ENCODE measurements at regions not wholly inside any gene's neighbourhood (a gene's known extent, or its start where the extent isn't known, plus 50 kb on each side); places are given as distances from the start of the nearest gene placed in this dataset.

GRCh38 chr11:15615398-15616096, 500.8 kb downstream of the INSC start:
- Histone ChIP-seq H3K4me1 (ENCODE audit: insufficient read depth, low read length, poor library complexity, severe bottlenecking) (no peaks in the 10 kb centered on the region), H3K36me3 (ENCODE audit: insufficient read depth, low read length, poor library complexity, severe bottlenecking) (no peaks in the 10 kb centered on the region), H3K27ac (ENCODE audit: low read depth, low read length, poor library complexity, severe bottlenecking) (no peak overlapping the region), H3K27me3 (replicated peaks; ENCODE audit: insufficient read depth, low read depth, low read length, poor library complexity) (no peaks in the 10 kb centered on the region), H3K4me3 (ENCODE audit: low read depth, low read length, poor library complexity, severe bottlenecking) (no peak overlapping the region), H3K9me3 (ENCODE audit: low read depth, low read length, poor library complexity, severe bottlenecking) (no peaks in the 10 kb centered on the region)
- no TSS peak for BruUV-seq (replicated peaks)
- CTCF ChIA-PET, result no interaction called here
- intact Hi-C loops (cut with micrococcal nuclease; ENCODE audit: unreplicated experiment), result no loop called here
- DNase-seq (ENCODE audit: low spot score), result no peak
- POLR2A ChIA-PET (ENCODE audit: low non-redundant PET), result no interaction called here
- TF ChIP-seq CTCF (conservative IDR thresholded peaks at IDR 0.05; ENCODE audit: low read depth, low read length), result no peak
- TF ChIP-seq EZH2 (IDR thresholded peaks at IDR 0.05; ENCODE audit: borderline replicate concordance, low read depth, low read length, poor library complexity, severe bottlenecking), result no peak

DNA sequence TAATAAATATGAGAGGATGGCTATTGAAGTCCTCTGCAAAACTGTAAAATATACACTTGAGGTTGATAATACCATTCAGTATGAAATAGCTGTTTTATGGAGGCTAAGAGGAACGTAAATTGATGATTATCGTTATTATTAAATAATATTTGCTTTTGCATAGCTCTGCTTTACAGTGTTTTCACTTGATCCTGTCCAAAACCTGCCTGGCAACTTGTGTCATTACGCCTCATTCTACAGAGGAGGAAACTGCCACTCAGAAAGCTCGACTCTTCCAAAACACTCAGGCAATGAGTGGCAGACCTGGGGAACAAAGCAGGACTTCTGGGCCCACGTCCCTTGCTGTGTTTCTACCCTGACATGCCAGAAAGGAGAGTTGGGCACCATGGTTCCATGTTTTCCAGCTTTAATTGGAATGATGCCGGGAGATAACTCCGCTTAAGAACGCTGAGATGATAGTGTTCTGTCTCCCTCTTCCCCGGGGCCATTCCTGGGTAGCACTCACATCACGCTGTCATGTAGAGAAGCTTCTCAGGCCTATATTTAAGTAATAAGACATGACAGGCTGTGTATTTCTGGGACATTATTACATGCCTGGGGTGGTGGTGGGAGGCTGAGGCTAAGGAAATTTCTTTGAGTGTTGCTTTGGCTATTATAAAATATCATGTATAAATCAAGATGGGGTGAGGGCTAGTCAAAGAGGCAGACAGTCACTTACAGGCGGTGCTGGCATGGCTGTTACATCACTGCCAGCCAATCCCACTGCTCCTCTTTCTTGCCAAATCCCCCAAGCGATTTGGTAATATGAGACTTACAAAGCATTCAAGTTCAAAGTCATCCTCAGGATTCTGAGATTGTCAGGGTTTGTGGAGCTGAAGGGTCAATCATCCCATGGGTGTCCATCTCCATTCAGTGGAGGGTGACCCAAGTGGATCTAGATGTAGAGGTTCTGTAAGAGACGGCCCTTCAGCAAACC, 501.7 kb downstream of the INSC start:
- Histone ChIP-seq H3K27me3 (replicated peaks; ENCODE audit: insufficient read depth, low read depth, low read length, poor library complexity) (no peaks in the 10 kb centered on the region), H3K4me1 (ENCODE audit: insufficient read depth, low read length, poor library complexity, severe bottlenecking) (no peaks in the 10 kb centered on the region), H3K36me3 (ENCODE audit: insufficient read depth, low read length, poor library complexity, severe bottlenecking) (no peaks in the 10 kb centered on the region), H3K27ac (ENCODE audit: low read depth, low read length, poor library complexity, severe bottlenecking) (no peak overlapping the region), H3K4me3 (ENCODE audit: low read depth, low read length, poor library complexity, severe bottlenecking) (no peak overlapping the region), H3K9me3 (ENCODE audit: low read depth, low read length, poor library complexity, severe bottlenecking) (no peaks in the 10 kb centered on the region)
- TF ChIP-seq EZH2 (IDR thresholded peaks at IDR 0.05; ENCODE audit: borderline replicate concordance, low read depth, low read length, poor library complexity, severe bottlenecking), result no peak
- TF ChIP-seq CTCF (conservative IDR thresholded peaks at IDR 0.05; ENCODE audit: low read depth, low read length), result no peak
- ChIA-PET CTCF (no interaction called here), POLR2A (ENCODE audit: low non-redundant PET) (no interaction called here)
- no TSS peak for BruUV-seq (replicated peaks)
- DNase-seq (ENCODE audit: low spot score), result peak; percentile 7
- intact Hi-C loops (cut with micrococcal nuclease; ENCODE audit: unreplicated experiment), result no loop called here

DNA sequence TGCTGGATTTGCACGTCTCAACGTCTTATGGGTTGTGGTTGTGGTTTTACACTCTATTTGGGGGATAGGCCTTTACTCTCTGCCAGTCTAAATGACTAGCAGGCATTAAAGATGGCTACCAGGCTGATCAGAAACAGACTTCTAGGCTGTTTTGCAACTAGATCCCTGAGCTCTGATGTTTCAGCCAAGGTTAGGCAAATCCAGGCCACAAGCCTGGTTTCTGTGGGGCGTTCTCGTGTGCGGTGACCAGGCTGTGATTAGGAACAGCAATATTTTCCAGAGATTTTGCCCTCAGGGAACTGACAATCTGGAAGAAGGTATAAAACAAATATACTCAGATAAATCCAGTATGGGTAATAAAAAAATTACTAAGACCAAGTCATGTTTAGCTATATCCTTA, 502.4 kb downstream of the INSC start:
- Histone ChIP-seq H3K36me3 (ENCODE audit: insufficient read depth, low read length, poor library complexity, severe bottlenecking) (no peaks in the 10 kb centered on the region), H3K4me1 (ENCODE audit: insufficient read depth, low read length, poor library complexity, severe bottlenecking) (no peaks in the 10 kb centered on the region), H3K4me3 (ENCODE audit: low read depth, low read length, poor library complexity, severe bottlenecking) (no peak overlapping the region), H3K27me3 (replicated peaks; ENCODE audit: insufficient read depth, low read depth, low read length, poor library complexity) (peaks cover under 1% of the 10 kb centered on the region), H3K27ac (ENCODE audit: low read depth, low read length, poor library complexity, severe bottlenecking) (no peak overlapping the region), H3K9me3 (ENCODE audit: low read depth, low read length, poor library complexity, severe bottlenecking) (no peaks in the 10 kb centered on the region)
- BruUV-seq (replicated peaks), result no TSS peak
- DNase-seq (ENCODE audit: low spot score), result no peak
- intact Hi-C loops (cut with micrococcal nuclease; ENCODE audit: unreplicated experiment), result no loop called here
- POLR2A ChIA-PET (ENCODE audit: low non-redundant PET), result no interaction called here
- no peak for TF ChIP-seq EZH2 (IDR thresholded peaks at IDR 0.05; ENCODE audit: borderline replicate concordance, low read depth, low read length, poor library complexity, severe bottlenecking)
- CTCF ChIA-PET, result no interaction called here
